ENCODE measurements at regions not wholly inside any gene's neighbourhood (a gene's known extent, or its start where the extent isn't known, plus 50 kb on each side); places are given as distances from the start of the nearest gene placed in this dataset.
A peak's percentile ranks its signal among the peaks of the same experiment; 100 is the strongest.
"Not testable (repeated sequence)": the region's sequence is repeated elsewhere in the genome, so short reads cannot be mapped to it uniquely, and the experiment has no call there.

DNA sequence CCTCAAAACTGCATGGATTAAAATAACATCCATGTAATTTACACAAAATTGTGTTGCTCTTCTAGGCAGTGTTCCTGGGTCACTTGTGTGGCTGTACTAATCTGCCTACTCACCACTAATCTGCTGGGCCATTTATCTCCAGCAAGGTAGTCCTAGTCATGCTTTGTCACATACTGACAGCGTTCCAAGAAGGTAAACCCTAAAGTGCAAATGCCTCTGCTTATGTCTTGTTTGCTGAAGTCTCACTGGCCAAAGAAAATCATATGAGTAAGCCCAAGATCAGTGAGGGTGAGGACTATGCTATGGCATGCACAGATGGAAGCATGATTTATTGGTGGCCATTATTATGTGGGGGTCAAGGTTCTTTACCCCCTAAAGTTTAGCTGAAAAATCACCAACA lies 630.2 kb upstream of the LUZP2 start:
- TF ChIP-seq, protein P1, sequence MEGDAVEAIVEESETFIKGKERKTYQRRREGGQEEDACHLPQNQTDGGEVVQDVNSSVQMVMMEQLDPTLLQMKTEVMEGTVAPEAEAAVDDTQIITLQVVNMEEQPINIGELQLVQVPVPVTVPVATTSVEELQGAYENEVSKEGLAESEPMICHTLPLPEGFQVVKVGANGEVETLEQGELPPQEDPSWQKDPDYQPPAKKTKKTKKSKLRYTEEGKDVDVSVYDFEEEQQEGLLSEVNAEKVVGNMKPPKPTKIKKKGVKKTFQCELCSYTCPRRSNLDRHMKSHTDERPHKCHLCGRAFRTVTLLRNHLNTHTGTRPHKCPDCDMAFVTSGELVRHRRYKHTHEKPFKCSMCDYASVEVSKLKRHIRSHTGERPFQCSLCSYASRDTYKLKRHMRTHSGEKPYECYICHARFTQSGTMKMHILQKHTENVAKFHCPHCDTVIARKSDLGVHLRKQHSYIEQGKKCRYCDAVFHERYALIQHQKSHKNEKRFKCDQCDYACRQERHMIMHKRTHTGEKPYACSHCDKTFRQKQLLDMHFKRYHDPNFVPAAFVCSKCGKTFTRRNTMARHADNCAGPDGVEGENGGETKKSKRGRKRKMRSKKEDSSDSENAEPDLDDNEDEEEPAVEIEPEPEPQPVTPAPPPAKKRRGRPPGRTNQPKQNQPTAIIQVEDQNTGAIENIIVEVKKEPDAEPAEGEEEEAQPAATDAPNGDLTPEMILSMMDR (IDR thresholded peaks at IDR 0.05; ENCODE audit: insufficient read depth, low read length), result no peak
- DNase-seq (ENCODE audit: low read depth), result peak; percentile 16
- H3K4me3 ChIP-seq (ENCODE audit: low read depth, low read length), result no peak overlapping the region

DNA sequence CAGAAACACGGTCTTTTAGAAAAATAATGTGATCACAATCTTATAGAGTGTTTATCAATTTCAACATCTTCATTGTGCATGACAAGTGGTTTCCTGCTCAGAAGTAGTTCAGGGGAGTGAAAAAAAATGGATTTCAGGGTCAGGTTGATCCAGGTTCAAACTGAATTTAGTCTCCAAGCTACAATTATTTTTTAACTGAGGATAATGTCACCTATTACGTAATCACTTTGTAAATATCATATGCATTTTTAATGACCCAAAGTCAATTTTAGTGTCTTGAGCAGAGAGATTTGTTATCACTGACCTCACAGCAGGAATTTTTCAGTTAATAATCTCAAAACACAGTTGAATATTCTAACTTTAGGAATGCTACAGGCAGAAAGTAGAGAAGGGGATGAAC lies 627.2 kb upstream of the LUZP2 start:
- no peak overlapping the region for H3K4me3 ChIP-seq (ENCODE audit: low read depth, low read length)
- DNase-seq (ENCODE audit: low read depth), result no peak
- TF ChIP-seq, protein P1 (IDR thresholded peaks at IDR 0.05; ENCODE audit: insufficient read depth, low read length), result no peak

DNA sequence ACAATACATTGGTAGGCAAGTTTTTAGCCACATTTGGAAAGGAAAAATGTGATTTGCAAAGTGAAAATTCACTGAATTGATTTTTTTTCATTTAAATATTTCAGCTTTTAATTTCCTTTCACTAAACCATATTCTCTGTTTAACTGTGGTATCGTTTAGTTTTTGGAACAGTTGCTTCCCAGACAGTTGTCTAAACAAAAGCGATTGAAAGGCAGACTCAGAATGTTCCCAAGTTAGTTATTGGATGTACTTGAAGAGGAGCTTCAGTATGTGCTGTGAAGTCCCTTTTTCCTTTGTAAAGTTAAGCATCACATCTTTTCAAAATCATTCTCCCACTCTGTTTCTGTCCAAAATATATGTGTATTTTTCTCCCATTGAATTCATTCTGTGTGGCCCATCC lies 623.4 kb upstream of the LUZP2 start:
- H3K4me3 ChIP-seq (ENCODE audit: low read depth, low read length), result no peak overlapping the region
- TF ChIP-seq, protein P1 (IDR thresholded peaks at IDR 0.05; ENCODE audit: insufficient read depth, low read length), result no peak
- DNase-seq (ENCODE audit: low read depth), result no peak

DNA sequence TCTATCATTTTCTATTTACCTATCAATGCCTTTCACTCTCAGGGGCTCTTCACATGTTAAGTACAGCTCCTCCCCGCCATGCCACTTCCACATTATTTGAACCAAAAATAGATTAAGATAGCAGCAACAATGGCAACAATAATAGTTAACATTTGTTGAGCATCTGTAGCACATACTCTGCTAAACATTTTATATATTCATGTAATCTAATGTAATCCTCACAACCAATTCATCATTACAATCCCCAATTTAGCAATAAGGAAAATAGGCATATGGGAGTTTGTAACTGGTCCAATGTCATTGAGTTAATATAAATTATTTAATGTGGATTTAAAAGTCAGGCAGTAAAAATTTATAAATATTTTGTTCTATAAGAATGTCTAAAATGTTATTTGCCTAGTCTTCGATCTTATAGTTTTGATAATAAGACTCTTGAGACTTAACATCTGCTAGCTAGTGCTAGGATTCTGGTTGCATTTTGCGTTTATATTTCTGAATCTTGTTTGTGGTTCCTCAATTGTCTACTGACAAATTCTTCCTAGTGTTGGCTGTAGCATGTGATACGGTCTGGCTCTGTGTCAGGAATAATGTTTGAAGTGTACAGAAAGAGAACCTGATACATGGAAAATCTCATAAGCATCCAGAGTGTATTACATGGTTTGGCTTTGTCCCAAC lies 621.5 kb upstream of the LUZP2 start:
- H3K4me3 ChIP-seq (ENCODE audit: low read depth, low read length), result no peak overlapping the region
- DNase-seq (ENCODE audit: low read depth), result no peak
- TF ChIP-seq, protein P1 (IDR thresholded peaks at IDR 0.05; ENCODE audit: insufficient read depth, low read length), result no peak

DNA sequence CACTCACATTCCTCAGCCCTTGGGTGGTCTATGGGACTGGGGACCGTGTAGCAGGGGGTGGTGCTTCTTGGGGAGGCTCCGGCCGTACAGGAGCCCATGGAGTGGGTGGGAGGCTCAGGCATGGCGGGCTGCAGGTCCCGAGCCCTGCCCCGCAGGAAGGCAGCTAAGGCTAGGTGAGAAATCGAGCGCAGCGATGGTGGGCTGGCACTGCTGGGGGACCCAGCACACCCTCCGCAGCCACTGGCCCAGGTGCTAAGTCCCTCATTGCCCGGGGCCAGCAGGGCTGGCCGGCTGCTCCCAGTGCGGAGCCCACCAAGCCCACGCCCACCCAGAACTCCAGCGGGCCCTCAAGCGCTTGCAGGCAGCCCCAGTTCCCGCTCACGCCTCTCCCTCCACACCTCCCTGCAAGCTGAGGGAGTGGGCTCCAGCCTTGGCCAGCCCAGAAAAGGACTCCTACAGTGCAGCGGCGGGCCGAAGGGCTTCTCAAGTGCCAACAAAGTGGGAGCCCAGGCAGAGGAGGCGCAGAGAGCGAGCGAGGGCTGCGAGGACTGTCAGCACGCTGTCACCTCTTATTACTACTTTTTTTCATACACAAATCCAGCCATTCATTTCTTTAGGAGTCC lies 613.3 kb upstream of the LUZP2 start:
- H3K4me3 ChIP-seq (ENCODE audit: low read depth, low read length); DNase-seq (ENCODE audit: low read depth): not testable (repeated sequence)

DNA sequence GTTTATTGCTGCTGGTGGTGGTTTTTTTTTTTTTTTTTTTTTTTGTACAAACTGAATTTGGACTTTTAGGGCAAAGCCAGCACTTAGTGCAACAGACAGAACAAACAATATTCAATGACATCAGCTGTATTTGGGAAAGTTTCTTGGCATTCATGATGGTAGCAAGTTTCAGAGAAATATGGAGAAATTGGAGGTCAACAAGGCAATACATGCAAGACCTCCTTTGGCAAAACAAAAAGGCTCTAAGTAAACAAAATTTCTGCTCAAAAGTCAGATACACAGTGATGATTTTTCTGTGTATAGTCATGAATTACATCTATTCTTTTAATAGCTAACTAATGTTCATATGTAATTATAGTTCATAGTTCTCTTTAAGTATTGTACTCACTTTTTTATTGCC lies 612.5 kb upstream of the LUZP2 start:
- DNase-seq (ENCODE audit: low read depth), result no peak
- no peak overlapping the region for H3K4me3 ChIP-seq (ENCODE audit: low read depth, low read length)
- TF ChIP-seq, protein P1 (IDR thresholded peaks at IDR 0.05; ENCODE audit: insufficient read depth, low read length), result no peak

DNA sequence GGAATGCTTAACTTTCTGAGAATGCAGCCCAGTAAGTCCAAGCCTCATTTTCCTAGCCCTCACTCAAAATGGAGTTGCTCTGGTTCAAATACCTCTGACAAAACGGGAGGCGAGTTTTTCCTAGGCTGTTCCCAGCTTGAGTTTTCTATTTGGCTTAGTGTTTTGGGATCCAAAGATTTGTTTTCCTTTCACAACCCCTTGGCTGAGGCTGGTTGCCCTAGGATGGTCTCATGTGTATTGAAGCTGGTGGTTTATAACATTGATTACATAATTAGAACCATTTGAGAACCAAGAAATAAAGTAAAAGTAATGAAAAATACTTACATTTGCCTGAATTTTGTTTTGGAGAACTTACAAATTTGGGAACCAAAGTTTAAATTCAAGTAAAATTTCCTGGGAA lies 611.1 kb upstream of the LUZP2 start:
- no peak overlapping the region for H3K4me3 ChIP-seq (ENCODE audit: low read depth, low read length)
- TF ChIP-seq, protein P1 (IDR thresholded peaks at IDR 0.05; ENCODE audit: insufficient read depth, low read length), result no peak
- DNase-seq (ENCODE audit: low read depth), result no peak

DNA sequence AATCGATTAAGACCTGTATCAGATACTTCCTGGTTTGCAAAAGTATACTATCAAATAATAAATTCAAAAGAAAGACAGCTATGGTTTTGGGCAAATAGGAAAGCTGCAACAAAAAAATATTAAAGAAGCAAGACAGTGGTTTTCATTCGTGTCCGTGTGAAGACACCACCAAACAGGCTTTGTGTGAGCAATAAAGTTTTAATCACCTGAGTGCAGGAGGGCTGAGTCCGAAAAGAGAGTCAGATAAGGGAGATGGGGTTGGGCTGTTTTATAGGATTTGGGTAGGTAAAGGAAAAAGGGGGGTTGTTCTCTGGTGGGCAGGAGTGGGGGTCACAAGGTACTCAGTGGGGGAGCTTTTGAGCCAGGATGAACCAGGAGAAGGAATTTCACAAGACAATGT lies 609.7 kb upstream of the LUZP2 start:
- not testable (repeated sequence) for H3K4me3 ChIP-seq (ENCODE audit: low read depth, low read length); DNase-seq (ENCODE audit: low read depth)

Measured in fibroblast of the aortic adventitia (primary cell).